ENCODE measurements at regions not wholly inside any gene's neighbourhood (a gene's known extent, or its start where the extent isn't known, plus 50 kb on each side); places are given as distances from the start of the nearest gene placed in this dataset.

- no peak overlapping the region for H3K27ac ChIP-seq (ENCODE audit: control insufficient read depth, insufficient read depth, low read length)
- no peak overlapping the region for H3K4me3 ChIP-seq (ENCODE audit: control insufficient read depth in 2 of 3, extremely low read depth in 1 of 3, insufficient read depth in 2 of 3, low read depth in 1 of 3, low read length in 3 of 3)
- no peak for TF ChIP-seq CTCF (optimal IDR thresholded peaks at IDR 0.05 in 1 of 3, IDR thresholded peaks at IDR 0.05 in 1 of 3, conservative IDR thresholded peaks at IDR 0.05 in 1 of 3; ENCODE audit: extremely low read depth in 1 of 3, insufficient read depth in 2 of 3, low read length in 3 of 3)
- no peak for TF ChIP-seq EZH2 (IDR thresholded peaks at IDR 0.05; ENCODE audit: low read length)
- H3K9ac ChIP-seq (ENCODE audit: control insufficient read depth, extremely low read depth, insufficient read depth, low read length) = no peak overlapping the region
- H3K4me2 ChIP-seq (ENCODE audit: control insufficient read depth, extremely low read depth, insufficient read depth, low read depth, low read length) = no peak overlapping the region
- H3K9me3 ChIP-seq (ENCODE audit: control insufficient read depth, low read depth, low read length) = no peaks in the 10 kb centered on the region
- no peaks in the 10 kb centered on the region for H3K79me2 ChIP-seq (ENCODE audit: control insufficient read depth, insufficient read depth, low read length)
- H3K36me3 ChIP-seq (ENCODE audit: control insufficient read depth in 2 of 2, extremely low read depth in 1 of 2, insufficient read depth in 2 of 2, low read length in 2 of 2) = no peaks in the 10 kb centered on the region
- no peaks in the 10 kb centered on the region for H3K4me1 ChIP-seq (ENCODE audit: control insufficient read depth, extremely low read depth, insufficient read depth, low read length)
- no peaks in the 10 kb centered on the region for H3K27me3 ChIP-seq (ENCODE audit: control insufficient read depth, extremely low read depth, insufficient read depth, low read length)
- dilution Hi-C loops (cut with MboI; ENCODE audit: extremely low pct_ligation_motif_present, low sequenced_read_pairs) = no loop called here
- H3K9me1 ChIP-seq (ENCODE audit: control insufficient read depth, extremely low read depth, insufficient read depth, low read length) = no peaks in the 10 kb centered on the region
- H2AFZ ChIP-seq (ENCODE audit: control insufficient read depth, low read length) = no peak overlapping the region
- no peaks in the 10 kb centered on the region for H4K20me1 ChIP-seq (ENCODE audit: control insufficient read depth, extremely low read depth, insufficient read depth, low read length)
- FAIRE-seq (no peak), DNase-seq (ENCODE audit: low read depth, low spot score) (no peak)
Observed at GRCh38 chr3:181076558-181076957, 87.0 kb upstream of the DNAJC19 start.

- Histone ChIP-seq H3K79me2 (ENCODE audit: control insufficient read depth, insufficient read depth, low read length) (no peaks in the 10 kb centered on the region), H2AFZ (ENCODE audit: control insufficient read depth, low read length) (no peak overlapping the region), H3K27me3 (ENCODE audit: control insufficient read depth, extremely low read depth, insufficient read depth, low read length) (no peaks in the 10 kb centered on the region), H3K4me3 (ENCODE audit: control insufficient read depth in 2 of 3, extremely low read depth in 1 of 3, insufficient read depth in 2 of 3, low read depth in 1 of 3, low read length in 3 of 3) (no peak overlapping the region), H3K4me2 (ENCODE audit: control insufficient read depth, extremely low read depth, insufficient read depth, low read depth, low read length) (no peak overlapping the region), H3K36me3 (ENCODE audit: control insufficient read depth in 2 of 2, extremely low read depth in 1 of 2, insufficient read depth in 2 of 2, low read length in 2 of 2) (no peaks in the 10 kb centered on the region), H3K9ac (ENCODE audit: control insufficient read depth, extremely low read depth, insufficient read depth, low read length) (no peak overlapping the region), H3K9me1 (ENCODE audit: control insufficient read depth, extremely low read depth, insufficient read depth, low read length) (no peaks in the 10 kb centered on the region), H3K9me3 (ENCODE audit: control insufficient read depth, low read depth, low read length) (no peaks in the 10 kb centered on the region), H3K4me1 (ENCODE audit: control insufficient read depth, extremely low read depth, insufficient read depth, low read length) (no peaks in the 10 kb centered on the region), H3K27ac (ENCODE audit: control insufficient read depth, insufficient read depth, low read length) (no peak overlapping the region), H4K20me1 (ENCODE audit: control insufficient read depth, extremely low read depth, insufficient read depth, low read length) (no peaks in the 10 kb centered on the region)
- dilution Hi-C loops (cut with MboI; ENCODE audit: extremely low pct_ligation_motif_present, low sequenced_read_pairs) = no loop called here
- no peak for DNase-seq (ENCODE audit: low read depth, low spot score)
- TF ChIP-seq CTCF (optimal IDR thresholded peaks at IDR 0.05 in 1 of 3, IDR thresholded peaks at IDR 0.05 in 1 of 3, conservative IDR thresholded peaks at IDR 0.05 in 1 of 3; ENCODE audit: extremely low read depth in 1 of 3, insufficient read depth in 2 of 3, low read length in 3 of 3) (no peak), EZH2 (IDR thresholded peaks at IDR 0.05; ENCODE audit: low read length) (no peak)
- no peak for FAIRE-seq
Observed at GRCh38 chr3:181075098-181075497, 85.6 kb upstream of the DNAJC19 start.
